Transverse colon (tissue), 3 donors: ENCODE measurements at regions not wholly inside any gene's neighbourhood (a gene's known extent, or its start where the extent isn't known, plus 50 kb on each side); places are given as distances from the start of the nearest gene placed in this dataset.

Source experiments
- CTCF ChIP-seq, 5 experiments: fragments of 200-600 bp in 3 of 5; fragments of 450-650 bp in 2 of 5; sonication (generic) in 3 of 5; IDR thresholded peaks; 1 replicate in 2 of 5; 2 replicates in 3 of 5; pipeline ENCODE4 v1.5.1; 2016 to 2017; ENCODE audit warnings: antibody characterized with exemption in 5 of 5, inconsistent platforms in 3 of 5, mild to moderate bottlenecking in 2 of 5, moderate library complexity in 1 of 5
- EP300 ChIP-seq: sonication (generic); formaldehyde crosslinking; IDR thresholded peaks from one replicate; pipeline ENCODE4 v1.6.1; 2017; ENCODE audit warnings: antibody characterized with exemption, low read depth
- POLR2A ChIP-seq: fragments of 450-650 bp; IDR thresholded peaks from one replicate; pipeline ENCODE4 v1.6.1; 2016; ENCODE audit warnings: antibody characterized with exemption, mild to moderate bottlenecking, moderate library complexity

GRCh38 chr11:122398851-122399250, 256.7 kb upstream of the UBASH3B start:
- no peak for TF ChIP-seq CTCF (IDR thresholded peaks at IDR 0.05)
- no peak for TF ChIP-seq EP300
- TF ChIP-seq POLR2A, result no peak
